ENCODE measurements at regions not wholly inside any gene's neighbourhood (a gene's known extent, or its start where the extent isn't known, plus 50 kb on each side); places are given as distances from the start of the nearest gene placed in this dataset.

DNA sequence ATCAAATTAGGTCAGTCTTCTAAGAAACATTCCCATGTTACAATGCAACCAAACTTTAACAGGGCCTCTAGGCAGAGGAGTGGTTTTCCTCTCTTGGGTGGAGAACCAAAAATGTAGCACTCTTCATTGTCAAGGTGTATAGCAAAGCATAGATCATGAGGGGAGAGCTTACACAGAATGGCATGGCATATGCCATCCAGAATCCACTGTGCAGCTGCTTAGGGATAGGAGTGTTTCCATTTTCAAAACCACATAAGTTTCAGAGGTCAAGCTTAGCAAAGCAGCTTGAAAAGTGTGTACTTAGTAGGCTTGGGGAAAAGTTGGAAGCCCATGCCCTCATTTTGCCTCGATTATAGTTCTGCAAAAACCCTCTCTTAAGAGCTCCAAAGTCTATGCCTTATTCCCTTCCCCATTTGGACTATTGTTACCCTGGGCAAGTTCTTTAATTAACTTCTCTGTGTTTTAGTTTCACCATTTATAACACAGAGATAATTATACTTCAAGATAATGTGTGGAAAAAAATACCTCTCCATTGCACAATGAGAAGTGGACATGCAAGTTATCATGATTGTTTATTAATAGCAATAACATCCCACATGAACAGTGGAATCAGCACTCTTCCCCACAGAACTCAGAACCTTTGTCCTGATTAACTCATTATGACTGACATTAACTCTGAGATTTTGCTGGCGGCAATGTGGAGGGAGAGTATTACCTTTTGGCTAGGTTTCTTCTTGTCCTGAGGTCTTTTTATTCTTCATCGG lies 398.9 kb upstream of the WWC1 start:
- TF ChIP-seq, protein P1, sequence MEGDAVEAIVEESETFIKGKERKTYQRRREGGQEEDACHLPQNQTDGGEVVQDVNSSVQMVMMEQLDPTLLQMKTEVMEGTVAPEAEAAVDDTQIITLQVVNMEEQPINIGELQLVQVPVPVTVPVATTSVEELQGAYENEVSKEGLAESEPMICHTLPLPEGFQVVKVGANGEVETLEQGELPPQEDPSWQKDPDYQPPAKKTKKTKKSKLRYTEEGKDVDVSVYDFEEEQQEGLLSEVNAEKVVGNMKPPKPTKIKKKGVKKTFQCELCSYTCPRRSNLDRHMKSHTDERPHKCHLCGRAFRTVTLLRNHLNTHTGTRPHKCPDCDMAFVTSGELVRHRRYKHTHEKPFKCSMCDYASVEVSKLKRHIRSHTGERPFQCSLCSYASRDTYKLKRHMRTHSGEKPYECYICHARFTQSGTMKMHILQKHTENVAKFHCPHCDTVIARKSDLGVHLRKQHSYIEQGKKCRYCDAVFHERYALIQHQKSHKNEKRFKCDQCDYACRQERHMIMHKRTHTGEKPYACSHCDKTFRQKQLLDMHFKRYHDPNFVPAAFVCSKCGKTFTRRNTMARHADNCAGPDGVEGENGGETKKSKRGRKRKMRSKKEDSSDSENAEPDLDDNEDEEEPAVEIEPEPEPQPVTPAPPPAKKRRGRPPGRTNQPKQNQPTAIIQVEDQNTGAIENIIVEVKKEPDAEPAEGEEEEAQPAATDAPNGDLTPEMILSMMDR (IDR thresholded peaks at IDR 0.05): no peak
- no peak for TF ChIP-seq ZFX (IDR thresholded peaks at IDR 0.05; ENCODE audit: borderline replicate concordance)
